SK-N-SH (cell line): ENCODE measurements at regions not wholly inside any gene's neighbourhood (a gene's known extent, or its start where the extent isn't known, plus 50 kb on each side); places are given as distances from the start of the nearest gene placed in this dataset.

Experiments
- CTCF ChIP-seq: fragments of 200-600 bp; sonication (generic); IDR thresholded peaks from 2 replicates; pipeline ENCODE4 v1.6.1; 2017; ENCODE audit warnings: antibody characterized with exemption, mild to moderate bottlenecking, moderate library complexity
- ELF1 ChIP-seq: IDR thresholded peaks from 2 replicates; pipeline ENCODE4 v1.4.0; 2012
- EP300 ChIP-seq, 2 experiments: IDR thresholded peaks; 2 replicates each; pipeline versions ENCODE4 v1.4.0 to v1.6.1; 2012; ENCODE audit warnings: borderline replicate concordance in 1 of 2, low read depth in 1 of 2, low read length in 1 of 2
- JUND ChIP-seq: IDR thresholded peaks from 2 replicates; pipeline ENCODE4 v1.4.0; 2012
- MAX ChIP-seq: IDR thresholded peaks from 2 replicates; pipeline ENCODE4 v1.4.0; 2012; ENCODE audit warnings: low read depth
- MXI1 ChIP-seq: IDR thresholded peaks from 2 replicates; pipeline ENCODE4 v1.6.1; 2012; ENCODE audit warnings: mild to moderate bottlenecking, low read depth, low read length, improper control_type of control experiment
- RCOR1 ChIP-seq: fragments of 150-350 bp; IDR thresholded peaks from 2 replicates; pipeline ENCODE4 v1.6.1; 2017; ENCODE audit warnings: antibody characterized with exemption, low read length
- REST ChIP-seq: IDR thresholded peaks from 2 replicates; pipeline ENCODE4 v1.6.1; 2012; ENCODE audit warnings: mild to moderate bottlenecking, low read depth, low read length, moderate library complexity
- RFX5 ChIP-seq: IDR thresholded peaks from 2 replicates; pipeline ENCODE4 v1.6.1; 2012; ENCODE audit warnings: mild to moderate bottlenecking, improper control_type of control experiment, low read length
- SMC3 ChIP-seq: IDR thresholded peaks from 2 replicates; pipeline ENCODE4 v1.6.1; 2012; ENCODE audit warnings: low read depth, low read length, improper control_type of control experiment
- TAF1 ChIP-seq: IDR thresholded peaks from 2 replicates; pipeline ENCODE4 v1.6.1; 2012; ENCODE audit warnings: low read depth, mild to moderate bottlenecking, low read length, moderate library complexity, borderline replicate concordance
- USF1 ChIP-seq: IDR thresholded peaks from 2 replicates; pipeline ENCODE4 v1.4.0; 2012; ENCODE audit warnings: low read depth, borderline replicate concordance
- YY1 ChIP-seq: IDR thresholded peaks from 2 replicates; pipeline ENCODE4 v1.4.0; 2012; ENCODE audit warnings: low read depth, mild to moderate bottlenecking

GRCh38 chr5:4639946-4640345 lies 500.2 kb upstream of the ADAMTS16 start:
- TF ChIP-seq REST, result no peak
- TF ChIP-seq ELF1, result no peak
- TF ChIP-seq CTCF, result no peak
- no peak for TF ChIP-seq TAF1
- TF ChIP-seq SMC3, result no peak
- TF ChIP-seq JUND, result no peak
- TF ChIP-seq YY1, result no peak
- no peak for TF ChIP-seq MAX
- no peak for TF ChIP-seq MXI1
- no peak for TF ChIP-seq RCOR1
- TF ChIP-seq RFX5, result no peak
- TF ChIP-seq EP300 (IDR thresholded peaks at IDR 0.05; ENCODE audit: borderline replicate concordance in 1 of 2, low read depth in 1 of 2, low read length in 1 of 2), result no peak
- TF ChIP-seq USF1, result no peak
